SU-DHL-6 (cell line): ENCODE measurements at regions not wholly inside any gene's neighbourhood (a gene's known extent, or its start where the extent isn't known, plus 50 kb on each side); places are given as distances from the start of the nearest gene placed in this dataset.

Experiments
- H2AFZ ChIP-seq: fragments of 200-600 bp; sonication (generic); 2 replicates; pipeline ENCODE4 v1.6.1; 2014; ENCODE audit warnings: low read depth, mild to moderate bottlenecking, moderate library complexity, mixed read lengths, antibody characterized with exemption, low read length; ENCODE audit not compliant: severe bottlenecking
- H3F3A ChIP-seq: fragments of 200-600 bp; shearing (Covaris generic); 2 replicates; pipeline ENCODE4 v1.6.0; 2016; ENCODE audit warnings: antibody characterized with exemption, mild to moderate bottlenecking; ENCODE audit not compliant: insufficient read depth
- H3K27ac ChIP-seq: fragments of 200-600 bp; sonication (generic); 2 replicates; pipeline ENCODE4 v1.5.1; 2016; ENCODE audit warnings: low read depth, mild to moderate bottlenecking, low read length, moderate library complexity, mixed read lengths
- H3K27me3 ChIP-seq: fragments of 200-600 bp; sonication (generic), shearing (Covaris generic); 2 replicates; pipeline ENCODE4 v1.6.0; 2014; ENCODE audit warnings: mild to moderate bottlenecking, low read length
- H3K36me3 ChIP-seq: fragments of 200-600 bp; sonication (generic); 2 replicates; pipeline ENCODE4 v1.6.1; 2014; ENCODE audit warnings: mild to moderate bottlenecking, low read length, mixed read lengths
- H3K4me2 ChIP-seq: fragments of 300-600, 200-600 bp; shearing (Covaris generic), sonication (generic); 2 replicates; pipeline ENCODE4 v1.6.0; 2014; ENCODE audit warnings: low read length, low read depth, mild to moderate bottlenecking; ENCODE audit not compliant: poor library complexity, severe bottlenecking
- H3K4me3 ChIP-seq: fragments of 200-600 bp; sonication (generic); 2 replicates; pipeline ENCODE4 v1.5.1; 2014; ENCODE audit warnings: antibody characterized with exemption, low read length, mild to moderate bottlenecking, mixed read lengths; ENCODE audit not compliant: insufficient read depth, poor library complexity, severe bottlenecking
- H3K79me2 ChIP-seq: fragments of 200-600 bp; sonication (generic); 2 replicates; pipeline ENCODE4 v1.6.1; 2014; ENCODE audit warnings: mild to moderate bottlenecking, low read length, moderate library complexity; ENCODE audit not compliant: insufficient read depth
- H3K9ac ChIP-seq: fragments of 200-600 bp; sonication (generic); 2 replicates; pipeline ENCODE4 v1.7.0; 2014; ENCODE audit warnings: mild to moderate bottlenecking, low read length
- H3K9me2 ChIP-seq: fragments of 200-600 bp; sonication (generic); replicated peaks from 2 replicates; pipeline ENCODE4 v1.6.1; 2014; ENCODE audit warnings: low read length; ENCODE audit not compliant: insufficient read depth
- H3K9me3 ChIP-seq: fragments of 200-600 bp; sonication (generic); 2 replicates; pipeline ENCODE4 v1.6.1; 2014; ENCODE audit warnings: low read length, mixed read lengths; ENCODE audit not compliant: insufficient read depth
- H4K20me1 ChIP-seq: fragments of 200-600 bp; sonication (generic); 2 replicates; pipeline ENCODE4 v1.6.1; 2014; ENCODE audit warnings: low read depth, mild to moderate bottlenecking, antibody characterized with exemption, low read length, moderate library complexity, mixed read lengths
- CTCF ChIP-seq: fragments of 200-600 bp; sonication (generic); IDR thresholded peaks from one replicate; pipeline ENCODE4 v1.5.1; 2017; ENCODE audit warnings: antibody characterized with exemption, mild to moderate bottlenecking, low read length, moderate library complexity; ENCODE audit not compliant: insufficient read depth, poor library complexity, severe bottlenecking
- EZH2phosphoT487 ChIP-seq: fragments of 200-600 bp; sonication (generic), shearing (Covaris generic); conservative IDR thresholded peaks from 2 replicates; pipeline ENCODE4 v1.6.1; 2018; ENCODE audit warnings: mild to moderate bottlenecking, antibody characterized with exemption, low read length, moderate library complexity, mixed read lengths

DNA sequence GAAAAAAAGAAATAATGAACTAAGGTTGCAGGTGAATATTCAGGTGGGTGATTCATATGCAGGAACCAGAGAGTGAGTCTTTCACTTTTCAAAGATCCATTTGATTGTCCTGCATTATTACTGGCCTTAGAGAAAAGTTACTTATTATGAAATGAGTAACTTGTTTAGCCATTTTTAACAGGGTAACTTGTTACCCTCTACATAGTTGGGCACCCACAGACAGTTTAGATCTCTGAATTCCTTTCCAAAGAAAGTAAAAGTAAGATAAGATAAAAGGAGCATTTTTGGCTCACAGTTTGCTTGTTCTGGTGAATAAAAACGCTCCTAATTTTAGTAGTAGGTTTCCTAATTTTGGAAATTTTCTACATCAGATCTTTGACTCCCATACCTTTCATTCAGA is 54.1 kb upstream of the DAB2 start:
- TF ChIP-seq CTCF (no peak), EZH2phosphoT487 (no peak)
- H3K79me2 ChIP-seq = no peaks in the 10 kb centered on the region
- H2AFZ ChIP-seq = no peak overlapping the region
- no peaks in the 10 kb centered on the region for H3K9me2 ChIP-seq
- H4K20me1 ChIP-seq = no peaks in the 10 kb centered on the region
- H3K4me3 ChIP-seq = no peak overlapping the region
- no peak overlapping the region for H3K9ac ChIP-seq
- H3K9me3 ChIP-seq = no peaks in the 10 kb centered on the region
- no peaks in the 10 kb centered on the region for H3F3A ChIP-seq
- H3K4me2 ChIP-seq = no peak overlapping the region
- H3K27ac ChIP-seq = no peak overlapping the region
- no peaks in the 10 kb centered on the region for H3K27me3 ChIP-seq
- no peaks in the 10 kb centered on the region for H3K36me3 ChIP-seq

- H3K36me3 ChIP-seq = no peaks in the 10 kb centered on the region
- H3F3A ChIP-seq = no peaks in the 10 kb centered on the region
- H3K79me2 ChIP-seq = no peaks in the 10 kb centered on the region
- H3K4me2 ChIP-seq = no peak overlapping the region
- no peak overlapping the region for H3K4me3 ChIP-seq
- no peaks in the 10 kb centered on the region for H3K9me3 ChIP-seq
- H3K9me2 ChIP-seq = no peaks in the 10 kb centered on the region
- no peaks in the 10 kb centered on the region for H4K20me1 ChIP-seq
- no peak overlapping the region for H3K27ac ChIP-seq
- no peaks in the 10 kb centered on the region for H3K27me3 ChIP-seq
- TF ChIP-seq EZH2phosphoT487 (no peak), CTCF (no peak)
- no peak overlapping the region for H3K9ac ChIP-seq
- no peak overlapping the region for H2AFZ ChIP-seq
Measured at GRCh38 chr5:39476843-39477220, 52.1 kb upstream of the DAB2 start.

DNA sequence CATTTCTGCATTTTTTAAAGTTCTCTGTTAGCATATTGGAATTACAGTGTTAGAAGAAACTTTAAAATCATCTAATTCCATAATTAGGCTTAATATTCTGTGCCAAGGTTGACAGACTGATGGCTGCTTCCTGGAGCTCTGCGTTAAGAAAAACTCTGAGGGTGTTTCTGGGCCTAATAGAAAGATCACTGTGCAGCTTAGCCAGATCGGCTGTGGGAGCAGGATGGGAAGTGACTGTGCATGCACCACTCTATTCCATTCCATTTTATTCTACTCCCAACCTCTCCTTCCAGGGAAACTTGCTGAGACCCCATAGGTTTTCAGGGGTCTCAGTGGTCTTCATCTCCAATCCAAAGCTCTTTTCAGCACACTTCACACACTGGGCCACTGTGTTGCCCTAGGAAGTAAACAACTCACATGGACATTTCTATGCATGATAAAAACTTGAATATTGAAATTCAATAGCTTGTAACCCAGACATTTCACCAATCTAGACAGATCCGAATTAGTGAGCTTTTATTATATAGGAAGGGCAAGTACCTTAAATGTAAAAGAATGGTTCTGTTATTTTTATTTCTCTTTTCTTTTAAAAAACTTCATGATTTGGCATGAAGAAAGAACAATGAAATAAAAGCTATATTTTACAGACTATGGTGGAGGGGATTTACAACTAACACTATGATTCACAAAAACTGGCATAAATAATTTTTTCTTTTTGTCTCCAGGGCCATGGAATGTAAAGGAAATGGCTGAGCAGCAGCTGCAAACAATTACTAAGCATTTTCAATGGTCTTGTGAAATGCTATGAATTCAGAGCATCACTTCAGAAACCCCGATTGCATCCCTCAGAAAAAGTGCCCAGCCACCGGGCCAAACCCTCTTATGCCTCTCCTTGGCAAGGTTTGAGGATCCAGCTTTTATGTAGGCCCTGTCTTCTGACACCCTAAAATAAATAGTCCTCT is 51.4 kb upstream of the DAB2 start:
- no peak overlapping the region for H3K9ac ChIP-seq
- no peaks in the 10 kb centered on the region for H3K36me3 ChIP-seq
- no peak overlapping the region for H3K27ac ChIP-seq
- H3K9me3 ChIP-seq = no peaks in the 10 kb centered on the region
- H3K4me2 ChIP-seq = no peak overlapping the region
- no peaks in the 10 kb centered on the region for H3K9me2 ChIP-seq
- TF ChIP-seq EZH2phosphoT487 = no peak
- TF ChIP-seq CTCF = no peak
- no peaks in the 10 kb centered on the region for H3K79me2 ChIP-seq
- no peaks in the 10 kb centered on the region for H4K20me1 ChIP-seq
- no peaks in the 10 kb centered on the region for H3F3A ChIP-seq
- no peak overlapping the region for H3K4me3 ChIP-seq
- H2AFZ ChIP-seq = no peak overlapping the region
- H3K27me3 ChIP-seq = no peaks in the 10 kb centered on the region
